DOHH2 (cell line): ENCODE measurements at regions not wholly inside any gene's neighbourhood (a gene's known extent, or its start where the extent isn't known, plus 50 kb on each side); places are given as distances from the start of the nearest gene placed in this dataset.

Experiments
- EZH2phosphoT487 ChIP-seq: fragments of 200-600 bp; sonication (generic); IDR thresholded peaks from 2 replicates; pipeline ENCODE4 v1.6.1; 2017; ENCODE audit warnings: borderline replicate concordance, mild to moderate bottlenecking, antibody characterized with exemption, low read length, moderate library complexity, mixed read lengths
- TF ChIP-seq, protein P1 (sequence below): fragments of 200-600 bp; sonication (generic); IDR thresholded peaks from one replicate; pipeline ENCODE4 v1.5.1; 2014; ENCODE audit warnings: antibody characterized with exemption, mild to moderate bottlenecking, low read depth, low read length; ENCODE audit not compliant: poor library complexity, severe bottlenecking

DNA sequence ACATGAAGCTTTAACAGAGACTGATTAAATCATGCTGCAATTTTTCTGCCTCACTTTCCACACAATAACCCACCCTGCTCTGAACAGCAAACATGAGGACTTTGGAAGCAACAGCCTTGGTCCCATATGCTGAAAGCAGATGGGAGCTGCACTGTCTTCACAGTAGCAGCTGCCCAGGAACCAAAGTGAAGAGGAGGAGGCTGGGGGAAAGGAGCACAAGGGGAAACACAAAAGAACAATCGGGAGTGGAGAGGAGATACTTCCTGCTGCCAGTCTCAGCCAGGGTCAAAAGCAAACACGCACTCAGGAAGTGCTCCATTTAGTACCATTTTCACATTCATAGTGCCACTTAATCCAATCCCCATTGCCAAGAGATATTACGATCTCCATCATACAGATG lies 183.3 kb upstream of the PUM3 start:
- TF ChIP-seq, protein P1, sequence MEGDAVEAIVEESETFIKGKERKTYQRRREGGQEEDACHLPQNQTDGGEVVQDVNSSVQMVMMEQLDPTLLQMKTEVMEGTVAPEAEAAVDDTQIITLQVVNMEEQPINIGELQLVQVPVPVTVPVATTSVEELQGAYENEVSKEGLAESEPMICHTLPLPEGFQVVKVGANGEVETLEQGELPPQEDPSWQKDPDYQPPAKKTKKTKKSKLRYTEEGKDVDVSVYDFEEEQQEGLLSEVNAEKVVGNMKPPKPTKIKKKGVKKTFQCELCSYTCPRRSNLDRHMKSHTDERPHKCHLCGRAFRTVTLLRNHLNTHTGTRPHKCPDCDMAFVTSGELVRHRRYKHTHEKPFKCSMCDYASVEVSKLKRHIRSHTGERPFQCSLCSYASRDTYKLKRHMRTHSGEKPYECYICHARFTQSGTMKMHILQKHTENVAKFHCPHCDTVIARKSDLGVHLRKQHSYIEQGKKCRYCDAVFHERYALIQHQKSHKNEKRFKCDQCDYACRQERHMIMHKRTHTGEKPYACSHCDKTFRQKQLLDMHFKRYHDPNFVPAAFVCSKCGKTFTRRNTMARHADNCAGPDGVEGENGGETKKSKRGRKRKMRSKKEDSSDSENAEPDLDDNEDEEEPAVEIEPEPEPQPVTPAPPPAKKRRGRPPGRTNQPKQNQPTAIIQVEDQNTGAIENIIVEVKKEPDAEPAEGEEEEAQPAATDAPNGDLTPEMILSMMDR = no peak
- no peak for TF ChIP-seq EZH2phosphoT487
